Panc1 (cell line): ENCODE measurements at regions not wholly inside any gene's neighbourhood (a gene's known extent, or its start where the extent isn't known, plus 50 kb on each side); places are given as distances from the start of the nearest gene placed in this dataset.

ENCODE experiments used
- ATAC-seq: fragments of 200-7000 bp; cut with Tn5 transposase; 2 replicates; pipeline ENCODE4 v1.9.1; 2020; ENCODE audit warnings: mild to moderate bottlenecking, moderate library complexity
- BruUV-seq: library from RNA; stranded (reverse); fragments of 400-500 nt; replicated peaks from 2 replicates; lab custom pipeline; 2021; lab: Mats Ljungman, UMichigan
- CTCF ChIA-PET: fragments of 300-600 bp; sonication (Branson Sonifier 250); formaldehyde crosslinking; loops from one replicate; lab custom pipeline; 2022; ENCODE audit warnings: antibody characterized with exemption; lab: Charles Lee
- POLR2A ChIA-PET: fragments of 300-600 bp; sonication (Branson Sonifier 250); formaldehyde crosslinking; loops from one replicate; lab custom pipeline; 2022; ENCODE audit warnings: antibody characterized with exemption; lab: Charles Lee
- DNase-seq: peaks from one replicate; pipeline ENCODE4 v3.0.0-alpha.2; 2010; ENCODE audit warnings: low read depth, low spot score
- H3K27ac ChIP-seq: 2 replicates; pipeline ENCODE4 v1.5.1; 2011; ENCODE audit warnings: mild to moderate bottlenecking, low read length, inconsistent platforms
- H3K27me3 ChIP-seq: fragments of 200-500 bp; sonication (Bioruptor generic); 2 replicates; pipeline ENCODE4 v1.6.0; 2014; ENCODE audit warnings: low read length, inconsistent platforms; ENCODE audit not compliant: control insufficient read depth, insufficient read depth
- H3K36me3 ChIP-seq: fragments of 200-500 bp; sonication (Bioruptor generic); 2 replicates; pipeline ENCODE4 v1.5.1; 2014; ENCODE audit warnings: inconsistent platforms, mild to moderate bottlenecking, low read length, moderate library complexity; ENCODE audit not compliant: control insufficient read depth, insufficient read depth
- H3K4me1 ChIP-seq: 2 replicates; pipeline ENCODE4 v1.5.1; 2011; ENCODE audit warnings: inconsistent platforms, mild to moderate bottlenecking, low read length, moderate library complexity; ENCODE audit not compliant: control insufficient read depth, insufficient read depth
- H3K4me3 ChIP-seq, 2 experiments: 2 replicates each; pipeline ENCODE4 v1.5.1; 2011 to 2012; ENCODE audit warnings: low read depth in 2 of 2, low read length in 2 of 2, mild to moderate bottlenecking in 2 of 2, inconsistent platforms in 1 of 2, moderate library complexity in 1 of 2
- H3K9me3 ChIP-seq: fragments of 200-500 bp; sonication (Bioruptor generic); 2 replicates; pipeline ENCODE4 v1.5.1; 2014; ENCODE audit warnings: low read depth, mild to moderate bottlenecking, inconsistent platforms, low read length, moderate library complexity; ENCODE audit not compliant: control insufficient read depth, insufficient read depth
- POLR2AphosphoS5 ChIP-seq: IDR thresholded peaks from 2 replicates; pipeline ENCODE4 v1.6.1; 2012; ENCODE audit warnings: mild to moderate bottlenecking, low read depth, low read length, moderate library complexity
- SIN3A ChIP-seq: IDR thresholded peaks from 2 replicates; pipeline ENCODE4 v1.6.1; 2012; ENCODE audit warnings: low read depth, mild to moderate bottlenecking, low read length, moderate library complexity, borderline replicate concordance; ENCODE audit not compliant: insufficient read depth
- TCF7L2 ChIP-seq: IDR thresholded peaks from 2 replicates; pipeline ENCODE4 v1.6.1; 2011; ENCODE audit warnings: mild to moderate bottlenecking, low read depth, low read length, inconsistent platforms
- in situ Hi-C: cut with HindIII; loops from 2 replicates; pipeline ENCODE4 v1.10.0; 2016; ENCODE audit warnings: low sequenced_read_pairs, low pct_unique_long_range_greater_than_20kb
- intact Hi-C: fragments of 100-400 bp; cut with micrococcal nuclease; formaldehyde crosslinking; loops from one replicate; pipeline ENCODE4 v1.10.0; 2022; ENCODE audit not compliant: unreplicated experiment
- TF ChIP-seq, protein P1 (sequence below), 2 experiments: IDR thresholded peaks; 2 replicates each; pipeline ENCODE4 v1.6.1; 2011 to 2012; ENCODE audit warnings: low read depth in 2 of 2, control low read depth in 1 of 2, low read length in 1 of 2, mild to moderate bottlenecking in 1 of 2, moderate library complexity in 1 of 2; ENCODE audit not compliant: insufficient read depth in 1 of 2
- TF ChIP-seq, protein P2 (sequence below): fragments of 450-650 bp; IDR thresholded peaks from 2 replicates; pipeline ENCODE4 v1.5.1; 2017; ENCODE audit warnings: mild to moderate bottlenecking

DNA sequence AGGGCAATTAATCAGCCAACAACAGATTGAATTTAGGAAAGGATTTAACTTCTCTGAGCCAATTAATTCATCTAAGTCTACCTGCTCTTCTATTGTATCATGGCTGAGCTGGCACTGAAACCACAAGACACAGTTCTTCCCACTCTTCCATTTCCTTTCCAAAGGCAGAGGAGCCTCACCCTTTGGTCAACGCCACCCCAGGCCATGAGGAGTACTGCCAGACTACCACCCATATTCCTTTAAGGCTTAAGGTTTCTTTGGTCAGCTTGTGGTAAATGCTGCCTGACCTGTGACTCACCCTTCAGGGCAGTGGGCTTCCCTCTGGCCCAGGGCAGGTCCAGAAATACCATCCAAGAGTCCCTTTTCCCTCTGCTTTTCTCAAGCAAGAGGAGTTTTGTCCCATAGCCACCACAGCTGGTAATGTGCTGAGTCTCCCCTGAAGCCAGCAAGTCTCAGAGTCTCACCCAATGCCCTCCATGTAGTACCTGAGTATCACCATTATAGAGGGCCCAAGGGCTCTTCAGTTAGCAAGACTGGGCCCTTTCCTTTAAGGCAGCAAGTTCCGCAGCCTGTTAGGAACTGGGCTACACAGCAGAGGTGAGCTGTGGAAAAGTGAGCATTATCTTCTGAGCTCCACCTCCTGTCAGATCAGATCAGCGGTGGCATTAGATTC lies 900.5 kb upstream of the CRIM1 start:
- in situ Hi-C loops (no loop called here), intact Hi-C loops (no loop called here)
- no TSS peak for BruUV-seq
- TF ChIP-seq POLR2AphosphoS5, result no peak
- no peak for TF ChIP-seq TCF7L2
- TF ChIP-seq, protein P1, sequence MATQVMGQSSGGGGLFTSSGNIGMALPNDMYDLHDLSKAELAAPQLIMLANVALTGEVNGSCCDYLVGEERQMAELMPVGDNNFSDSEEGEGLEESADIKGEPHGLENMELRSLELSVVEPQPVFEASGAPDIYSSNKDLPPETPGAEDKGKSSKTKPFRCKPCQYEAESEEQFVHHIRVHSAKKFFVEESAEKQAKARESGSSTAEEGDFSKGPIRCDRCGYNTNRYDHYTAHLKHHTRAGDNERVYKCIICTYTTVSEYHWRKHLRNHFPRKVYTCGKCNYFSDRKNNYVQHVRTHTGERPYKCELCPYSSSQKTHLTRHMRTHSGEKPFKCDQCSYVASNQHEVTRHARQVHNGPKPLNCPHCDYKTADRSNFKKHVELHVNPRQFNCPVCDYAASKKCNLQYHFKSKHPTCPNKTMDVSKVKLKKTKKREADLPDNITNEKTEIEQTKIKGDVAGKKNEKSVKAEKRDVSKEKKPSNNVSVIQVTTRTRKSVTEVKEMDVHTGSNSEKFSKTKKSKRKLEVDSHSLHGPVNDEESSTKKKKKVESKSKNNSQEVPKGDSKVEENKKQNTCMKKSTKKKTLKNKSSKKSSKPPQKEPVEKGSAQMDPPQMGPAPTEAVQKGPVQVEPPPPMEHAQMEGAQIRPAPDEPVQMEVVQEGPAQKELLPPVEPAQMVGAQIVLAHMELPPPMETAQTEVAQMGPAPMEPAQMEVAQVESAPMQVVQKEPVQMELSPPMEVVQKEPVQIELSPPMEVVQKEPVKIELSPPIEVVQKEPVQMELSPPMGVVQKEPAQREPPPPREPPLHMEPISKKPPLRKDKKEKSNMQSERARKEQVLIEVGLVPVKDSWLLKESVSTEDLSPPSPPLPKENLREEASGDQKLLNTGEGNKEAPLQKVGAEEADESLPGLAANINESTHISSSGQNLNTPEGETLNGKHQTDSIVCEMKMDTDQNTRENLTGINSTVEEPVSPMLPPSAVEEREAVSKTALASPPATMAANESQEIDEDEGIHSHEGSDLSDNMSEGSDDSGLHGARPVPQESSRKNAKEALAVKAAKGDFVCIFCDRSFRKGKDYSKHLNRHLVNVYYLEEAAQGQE (IDR thresholded peaks at IDR 0.05; ENCODE audit: insufficient read depth in 1 of 2, low read depth in 2 of 2, low read length in 1 of 2), result no peak
- TF ChIP-seq, protein P2, sequence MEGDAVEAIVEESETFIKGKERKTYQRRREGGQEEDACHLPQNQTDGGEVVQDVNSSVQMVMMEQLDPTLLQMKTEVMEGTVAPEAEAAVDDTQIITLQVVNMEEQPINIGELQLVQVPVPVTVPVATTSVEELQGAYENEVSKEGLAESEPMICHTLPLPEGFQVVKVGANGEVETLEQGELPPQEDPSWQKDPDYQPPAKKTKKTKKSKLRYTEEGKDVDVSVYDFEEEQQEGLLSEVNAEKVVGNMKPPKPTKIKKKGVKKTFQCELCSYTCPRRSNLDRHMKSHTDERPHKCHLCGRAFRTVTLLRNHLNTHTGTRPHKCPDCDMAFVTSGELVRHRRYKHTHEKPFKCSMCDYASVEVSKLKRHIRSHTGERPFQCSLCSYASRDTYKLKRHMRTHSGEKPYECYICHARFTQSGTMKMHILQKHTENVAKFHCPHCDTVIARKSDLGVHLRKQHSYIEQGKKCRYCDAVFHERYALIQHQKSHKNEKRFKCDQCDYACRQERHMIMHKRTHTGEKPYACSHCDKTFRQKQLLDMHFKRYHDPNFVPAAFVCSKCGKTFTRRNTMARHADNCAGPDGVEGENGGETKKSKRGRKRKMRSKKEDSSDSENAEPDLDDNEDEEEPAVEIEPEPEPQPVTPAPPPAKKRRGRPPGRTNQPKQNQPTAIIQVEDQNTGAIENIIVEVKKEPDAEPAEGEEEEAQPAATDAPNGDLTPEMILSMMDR, result no peak
- no peak for TF ChIP-seq SIN3A
- no peaks in the 10 kb centered on the region for H3K9me3 ChIP-seq
- no peaks in the 10 kb centered on the region for H3K4me1 ChIP-seq
- POLR2A ChIA-PET, result no interaction called here
- no peaks in the 10 kb centered on the region for H3K27me3 ChIP-seq
- no peak overlapping the region for H3K27ac ChIP-seq
- no peaks in the 10 kb centered on the region for H3K36me3 ChIP-seq
- ATAC-seq (no peak), DNase-seq (no peak)
- H3K4me3 ChIP-seq, result no peak overlapping the region
- CTCF ChIA-PET, result no interaction called here

DNA sequence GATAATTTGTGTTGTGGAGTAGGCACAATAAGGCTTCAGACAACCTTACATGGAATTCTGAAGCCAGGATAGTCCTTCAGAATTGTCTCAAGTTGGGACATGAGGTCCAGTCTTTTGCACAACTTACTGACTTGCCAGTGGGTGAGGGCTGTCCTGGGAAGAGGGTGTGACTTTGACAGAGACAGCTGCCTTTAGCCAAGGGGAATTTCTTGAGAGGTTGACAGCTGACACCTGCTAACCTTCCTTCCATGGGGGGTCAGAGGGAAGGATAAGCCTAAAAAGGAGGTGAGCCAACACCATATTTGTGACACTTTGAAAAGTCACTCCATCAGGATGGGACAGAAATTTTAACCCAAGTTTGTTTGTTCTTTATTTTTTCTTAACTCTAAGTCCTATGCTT lies 907.8 kb upstream of the CRIM1 start:
- no peak for TF ChIP-seq POLR2AphosphoS5
- TF ChIP-seq, protein P2, result no peak
- TF ChIP-seq SIN3A, result no peak
- no peak for TF ChIP-seq TCF7L2
- TF ChIP-seq, protein P1 (IDR thresholded peaks at IDR 0.05; ENCODE audit: insufficient read depth in 1 of 2, low read depth in 2 of 2, low read length in 1 of 2), result no peak
- no peak for DNase-seq
- POLR2A ChIA-PET, result no interaction called here
- no peaks in the 10 kb centered on the region for H3K9me3 ChIP-seq
- H3K27ac ChIP-seq, result no peak overlapping the region
- ATAC-seq, result no peak
- intact Hi-C loops, result no loop called here
- no peaks in the 10 kb centered on the region for H3K4me1 ChIP-seq
- no TSS peak for BruUV-seq
- H3K27me3 ChIP-seq, result no peaks in the 10 kb centered on the region
- H3K4me3 ChIP-seq, result no peak overlapping the region
- no peaks in the 10 kb centered on the region for H3K36me3 ChIP-seq
- in situ Hi-C loops, result no loop called here
- CTCF ChIA-PET, result no interaction called here
